RWPE1 (cell line): ENCODE measurements at regions not wholly inside any gene's neighbourhood (a gene's known extent, or its start where the extent isn't known, plus 50 kb on each side); places are given as distances from the start of the nearest gene placed in this dataset.

Experiments used
- CTCF ChIA-PET: fragments of 350-600 bp; sonication (Branson Sonifier 250); formaldehyde crosslinking; extraction: SDS; loops from one replicate; lab custom pipeline; 2021; lab: Yijun Ruan, JAX
- POLR2A ChIA-PET: fragments of 400-600 bp; formaldehyde crosslinking; extraction: SDS; loops from one replicate; lab custom pipeline; 2020; ENCODE audit warnings: antibody characterized with exemption; ENCODE audit not compliant: low non-redundant PET; lab: Yijun Ruan, JAX
- DNase-seq: peaks from one replicate; pipeline ENCODE4 v3.0.0; 2012; ENCODE audit warnings: low spot score
- H3K27ac ChIP-seq: fragments of 450-650 bp; 2 replicates; pipeline ENCODE4 v1.5.1; 2017
- CTCF ChIP-seq: fragments of 450-650 bp; conservative IDR thresholded peaks from 2 replicates; pipeline ENCODE4 v1.5.1; 2017; ENCODE audit warnings: low read depth, mild to moderate bottlenecking

GRCh38 chr11:20293992-20294391, 69.5 kb upstream of the HTATIP2 start:
- ChIA-PET CTCF (interaction anchor here (0.6 kb wide), 1 partner anchor 10 kb away, joined by 3 read pairs; no protein-coding TSS in a partner anchor), POLR2A (no interaction called here)
- H3K27ac ChIP-seq, result no peak overlapping the region
- no peak for TF ChIP-seq CTCF
- no peak for DNase-seq

- CTCF ChIA-PET, result no interaction called here
- DNase-seq, result no peak
- POLR2A ChIA-PET, result no interaction called here
Measured at GRCh38 chr11:20293531-20293930, 70.0 kb upstream of the HTATIP2 start.

GRCh38 chr11:20289732-20290131, 73.8 kb upstream of the HTATIP2 start:
- no peak for DNase-seq
- no peak for TF ChIP-seq CTCF
- ChIA-PET CTCF (no interaction called here), POLR2A (no interaction called here)
- H3K27ac ChIP-seq, result no peak overlapping the region

More at GRCh38 chr11:20293531-20293930, 70.0 kb upstream of the HTATIP2 start:
- TF ChIP-seq CTCF, result no peak
- no peak overlapping the region for H3K27ac ChIP-seq

- DNase-seq, result no peak
- no peak overlapping the region for H3K27ac ChIP-seq
- no peak for TF ChIP-seq CTCF
- POLR2A ChIA-PET, result no interaction called here
- CTCF ChIA-PET, result interaction anchor here (0.6 kb wide), 1 partner anchor 55 kb away, joined by 3 read pairs; no protein-coding TSS in a partner anchor
Measured at GRCh38 chr11:20283475-20283874, 80.0 kb upstream of the HTATIP2 start.

- CTCF ChIA-PET, result interaction anchor here (0.7 kb wide), 1 partner anchor 36 kb away, joined by 3 read pairs; no protein-coding TSS in a partner anchor
- DNase-seq, result no peak
Measured at GRCh38 chr11:20278727-20279126, 84.8 kb upstream of the HTATIP2 start.

GRCh38 chr11:20277014-20277413, 86.5 kb upstream of the HTATIP2 start:
- no peak for DNase-seq
- no peak for TF ChIP-seq CTCF
- POLR2A ChIA-PET, result no interaction called here
- CTCF ChIA-PET, result no interaction called here
- H3K27ac ChIP-seq, result no peak overlapping the region

More at GRCh38 chr11:20278727-20279126, 84.8 kb upstream of the HTATIP2 start:
- no peak overlapping the region for H3K27ac ChIP-seq
- POLR2A ChIA-PET, result no interaction called here
- TF ChIP-seq CTCF, result no peak
